Fibroblast of upper back skin (primary cell): ENCODE measurements at regions not wholly inside any gene's neighbourhood (a gene's known extent, or its start where the extent isn't known, plus 50 kb on each side); places are given as distances from the start of the nearest gene placed in this dataset.
A peak's percentile ranks its signal among the peaks of the same experiment; 100 is the strongest.

ENCODE experiments used
- DNase-seq: peaks from one replicate; pipeline ENCODE4 v3.0.0-alpha.2; 2013

DNA sequence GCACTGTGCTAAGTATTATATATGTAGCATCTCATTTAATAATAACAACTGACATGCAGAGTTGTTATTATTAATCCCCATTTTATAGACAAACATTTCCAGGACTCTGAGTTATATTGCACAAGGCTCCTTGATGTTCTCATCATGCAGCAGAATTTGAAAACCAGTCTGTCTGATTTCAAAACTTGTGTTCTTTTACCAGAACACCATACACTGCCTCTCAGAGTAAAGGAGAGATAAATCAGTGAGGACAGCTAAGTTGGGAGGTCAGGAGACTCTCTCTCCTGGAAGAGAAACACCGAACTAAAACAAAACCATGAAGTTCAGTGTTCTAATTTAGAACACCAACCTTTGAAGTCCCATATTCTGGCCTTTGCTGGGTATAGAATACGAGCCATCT is 92.7 kb upstream of the TNC start:
- DNase-seq: no peak

DNA sequence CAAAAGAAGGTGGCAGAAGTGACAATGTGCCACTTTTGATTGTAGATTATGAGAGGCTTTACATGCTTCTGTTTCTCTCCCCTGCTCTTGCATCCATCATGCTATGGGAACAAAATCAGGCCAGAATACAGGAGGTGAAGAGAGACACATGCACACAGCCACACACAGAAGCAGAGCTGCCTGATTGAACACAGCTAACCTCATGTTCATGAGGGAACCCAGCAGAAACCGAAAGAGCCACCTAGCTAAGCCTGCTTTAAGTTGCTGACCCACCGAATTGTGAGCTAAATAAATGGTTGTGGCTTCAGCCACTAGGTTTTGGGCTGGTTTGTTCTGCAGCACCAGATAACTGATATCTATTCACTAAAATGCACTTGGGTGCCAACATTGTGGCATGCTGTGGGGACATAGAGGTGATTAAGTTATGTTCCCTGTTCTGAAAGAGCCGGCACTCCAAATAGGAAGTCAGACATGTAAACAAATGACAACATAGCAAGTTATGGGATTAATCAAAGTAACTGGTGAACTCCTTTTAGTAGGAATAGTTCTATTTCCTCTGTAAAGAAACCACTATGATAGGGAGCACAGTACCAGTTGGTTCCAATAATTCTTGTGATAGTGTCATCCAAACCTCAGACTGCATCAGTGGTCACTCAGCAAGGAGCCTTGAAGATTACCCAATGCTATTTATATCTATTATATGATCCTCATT is 93.6 kb upstream of the TNC start:
- DNase-seq: peak; percentile 93

DNA sequence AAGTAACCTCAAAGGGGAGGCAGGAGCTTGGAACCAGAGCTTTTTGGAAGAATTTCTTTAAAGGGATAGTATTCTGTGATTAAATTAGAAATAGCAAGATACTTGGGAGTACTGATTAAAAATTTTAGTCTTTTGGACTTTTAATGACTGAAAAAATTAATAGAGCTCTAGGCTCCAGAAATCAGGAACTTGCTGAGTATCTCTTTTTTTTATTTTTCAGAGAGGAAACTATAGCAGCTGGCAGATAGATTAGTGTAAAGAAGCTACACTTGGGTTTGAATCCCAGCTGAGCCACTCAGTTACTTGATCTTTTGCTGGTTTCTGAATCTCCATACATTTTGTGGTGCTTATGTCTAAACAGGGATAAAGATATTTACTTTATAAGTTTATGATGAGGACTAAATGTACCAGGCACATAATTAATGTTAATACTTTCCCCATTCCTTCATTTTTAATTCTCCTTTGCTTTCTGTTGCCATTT is 94.2 kb upstream of the TNC start:
- DNase-seq: no peak

DNA sequence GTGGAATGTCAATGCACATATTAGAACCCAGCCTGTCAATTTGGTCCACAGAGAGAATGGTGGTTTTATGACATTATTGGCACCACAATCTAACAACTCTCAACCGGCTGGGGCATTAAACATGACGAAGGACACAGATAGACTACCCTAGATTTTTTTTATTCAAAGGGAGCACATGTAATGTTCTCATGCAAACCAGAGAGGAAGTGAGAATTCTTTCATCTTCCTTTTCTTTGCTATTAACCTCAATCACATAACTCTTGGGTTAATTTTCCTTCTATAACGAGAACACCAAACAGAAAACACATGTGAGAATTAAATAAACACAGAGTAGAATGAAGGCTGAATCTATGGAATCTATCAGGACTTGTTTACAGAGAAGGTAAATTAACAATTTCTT is 94.9 kb upstream of the TNC start:
- no peak for DNase-seq

DNA sequence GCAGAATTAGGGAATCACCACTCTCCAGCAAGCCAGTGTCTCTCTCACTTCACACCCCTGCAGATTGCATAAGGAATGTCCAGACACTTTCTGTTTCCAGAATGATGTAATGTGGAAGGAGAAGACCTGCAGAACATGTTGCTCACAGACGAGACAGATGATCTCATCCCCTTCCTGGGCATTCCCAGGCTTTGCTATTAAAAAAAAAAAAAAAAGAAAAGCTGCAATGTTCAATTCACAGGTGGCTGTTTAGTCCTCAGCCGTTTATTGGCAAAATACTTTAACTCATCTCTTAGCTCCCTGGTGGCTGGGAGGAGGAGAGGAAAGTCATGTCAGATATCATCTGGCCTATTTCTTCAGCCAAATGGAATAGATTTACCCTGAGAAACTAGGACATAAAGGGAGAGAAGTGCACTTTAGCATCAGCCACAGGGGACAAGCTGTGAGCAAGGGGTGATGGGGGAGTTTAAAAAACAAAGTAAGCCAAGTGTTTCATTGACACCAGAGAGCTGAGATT is 95.9 kb upstream of the TNC start:
- peak; percentile 95 for DNase-seq

DNA sequence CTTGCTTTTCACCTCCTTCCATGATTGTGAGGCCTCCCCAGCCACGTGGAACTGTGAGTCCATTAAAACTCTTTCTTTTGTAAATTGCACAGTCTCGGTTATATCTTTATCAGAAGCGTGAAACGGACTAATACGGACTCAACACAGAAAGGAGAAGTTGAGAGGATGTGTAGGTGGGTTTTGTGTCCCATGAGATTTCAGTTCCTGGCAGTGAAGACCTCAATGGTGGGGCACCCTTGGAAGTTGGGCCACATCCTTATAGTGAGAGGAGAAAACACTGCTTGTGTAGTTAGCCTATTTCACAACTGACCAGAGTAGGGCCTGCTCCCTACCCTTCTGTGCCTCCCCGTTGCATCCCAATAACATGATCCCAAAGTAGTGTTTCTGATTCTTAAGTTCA is 98.9 kb upstream of the TNC start:
- no peak for DNase-seq

DNA sequence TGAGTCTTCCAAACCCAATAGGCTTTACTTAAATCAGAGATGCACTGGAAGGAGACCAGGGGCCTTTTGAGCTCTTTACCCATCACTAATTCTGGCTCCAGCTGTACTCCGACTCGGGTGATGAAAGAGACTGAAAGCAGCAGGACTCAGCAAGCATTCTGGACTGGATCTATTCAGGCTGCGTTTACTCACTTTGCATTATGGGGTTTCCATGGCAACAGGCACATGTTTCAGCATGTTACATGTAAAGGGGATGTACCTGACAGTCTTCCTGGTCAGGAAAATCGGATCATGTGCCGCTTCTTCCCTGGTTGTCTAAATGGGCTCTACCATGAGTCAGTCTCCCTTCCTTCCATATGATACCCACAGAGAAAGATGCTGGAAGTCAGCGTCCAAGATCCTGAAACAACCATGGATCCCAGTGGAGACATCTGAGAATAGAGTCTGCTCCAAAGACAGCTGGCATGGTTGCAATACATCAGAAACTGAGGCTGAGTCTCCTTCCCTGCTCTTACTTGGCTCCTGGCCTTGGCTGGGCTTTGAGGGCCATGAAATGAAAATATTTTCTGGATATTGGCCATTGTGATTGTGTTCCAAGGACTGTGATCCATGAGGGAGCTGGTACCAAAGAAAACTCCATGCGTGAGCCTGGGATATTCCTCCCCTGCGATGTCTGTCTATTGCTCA is 102.5 kb upstream of the TNC start:
- DNase-seq: peak; percentile 96

DNA sequence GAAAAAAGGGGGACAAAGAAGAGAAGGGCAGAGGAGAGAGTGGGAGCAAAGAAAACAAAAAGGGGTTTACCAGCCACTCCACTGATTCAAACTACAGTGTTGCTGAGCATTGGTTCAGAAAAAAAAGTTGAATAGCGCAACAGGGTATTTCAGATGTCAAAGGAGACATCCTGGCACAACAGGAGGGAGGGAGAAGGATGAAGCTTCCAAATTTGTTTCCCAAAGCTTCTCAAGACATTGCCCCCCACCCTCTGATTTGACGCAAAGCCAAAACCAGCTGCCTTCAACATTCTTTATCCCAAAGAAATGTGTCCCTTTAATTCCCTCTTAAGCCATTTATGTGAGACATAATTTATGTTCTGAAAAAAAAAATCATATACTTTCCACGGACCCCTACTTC is 105.5 kb upstream of the TNC start:
- DNase-seq: no peak

DNA sequence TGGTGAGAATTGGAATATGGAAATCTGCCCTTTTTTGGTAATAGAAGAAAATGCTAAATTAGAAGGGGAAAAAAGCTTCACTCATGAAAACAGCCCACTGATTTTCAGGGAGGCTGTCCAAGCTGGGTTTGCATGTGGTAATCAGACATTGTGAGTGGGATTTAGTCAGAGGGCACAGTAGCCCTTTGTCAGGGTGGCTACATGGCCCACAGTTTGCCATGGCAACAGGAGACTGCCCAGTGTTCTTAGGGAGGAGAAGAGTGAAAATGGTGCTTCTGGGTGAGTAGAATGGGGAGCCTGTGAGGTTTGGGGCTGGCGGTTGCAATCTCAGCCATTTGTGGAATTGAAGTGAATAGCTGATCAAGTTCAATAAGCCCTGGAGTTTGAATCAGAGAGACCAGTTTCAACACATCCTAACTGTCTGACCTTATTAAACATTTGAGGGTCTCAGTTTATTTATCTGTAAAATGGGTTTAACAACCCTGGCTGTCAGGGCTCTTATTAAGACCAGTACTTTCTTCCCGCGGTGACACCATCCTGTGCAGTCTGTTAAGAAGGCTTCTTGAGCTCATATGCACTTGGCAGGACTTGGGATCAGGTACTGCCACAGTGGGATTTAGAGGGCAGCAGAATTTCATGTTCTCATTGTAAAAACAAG is 107.6 kb upstream of the TNC start:
- no peak for DNase-seq

DNA sequence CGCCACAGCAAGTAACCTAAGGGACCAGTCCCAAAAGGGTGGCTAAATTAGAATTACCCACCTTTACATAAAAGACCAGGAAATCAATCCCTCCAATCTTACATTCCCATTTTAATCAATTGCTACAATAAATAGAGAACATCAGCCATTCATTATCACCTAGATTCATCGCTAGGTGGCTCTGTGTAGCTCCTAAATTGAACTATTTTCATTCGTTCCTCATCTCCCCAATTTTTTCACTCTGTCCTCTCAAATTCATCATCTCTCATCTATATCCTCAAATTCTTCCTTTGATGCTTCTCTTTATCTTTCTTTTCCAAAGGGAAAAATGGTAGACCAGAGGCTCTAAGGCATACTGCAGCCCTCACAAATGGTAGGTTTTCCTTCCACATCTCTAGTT is 108.2 kb upstream of the TNC start:
- DNase-seq: no peak

DNA sequence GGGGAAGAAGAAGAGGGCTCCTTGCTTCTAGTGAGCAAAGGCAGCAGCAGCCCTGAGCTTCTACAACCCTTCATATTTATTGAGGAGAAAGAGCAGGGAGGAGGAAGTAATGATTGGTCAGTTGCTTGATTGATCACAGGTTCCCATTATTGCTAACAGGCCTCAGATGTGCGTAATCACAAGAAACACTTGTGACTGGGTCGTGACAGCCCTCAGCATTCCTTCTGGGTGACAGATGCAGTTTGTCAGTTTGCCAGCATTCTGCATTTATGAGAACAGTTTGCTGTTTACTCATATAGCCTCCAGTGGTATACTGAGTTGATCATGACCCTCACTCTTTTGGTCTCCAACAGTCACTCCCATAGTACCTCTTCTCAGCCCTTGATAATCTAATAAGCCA is 111.5 kb upstream of the TNC start:
- DNase-seq: no peak

DNA sequence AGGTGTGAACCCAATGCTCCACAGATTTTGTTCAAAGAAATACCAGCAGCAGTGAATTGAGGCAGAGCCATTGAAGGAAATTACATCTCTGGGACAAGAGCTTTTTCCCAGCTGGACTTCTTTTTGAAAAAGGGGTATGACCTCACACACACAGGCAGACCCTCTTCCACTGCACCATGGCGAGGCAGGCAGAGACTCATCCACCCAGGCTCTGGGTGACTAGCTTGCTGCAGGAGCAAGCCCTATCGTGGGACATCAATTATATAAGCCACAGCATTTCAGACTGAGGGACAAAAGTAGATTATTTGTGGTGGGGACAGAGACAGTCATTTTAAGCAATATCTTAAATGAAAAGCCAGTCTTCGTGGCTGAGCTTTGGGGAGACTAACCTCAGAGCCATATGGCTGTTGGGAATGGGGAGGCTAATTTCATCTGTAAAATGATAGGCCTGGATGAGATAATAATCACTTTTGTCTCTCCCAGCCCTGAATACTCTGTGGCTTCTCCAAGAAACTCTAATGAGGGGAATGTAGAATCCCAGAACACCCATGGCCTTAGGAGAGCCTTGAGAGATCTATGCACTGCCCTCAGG is 113.1 kb upstream of the TNC start:
- DNase-seq: no peak

DNA sequence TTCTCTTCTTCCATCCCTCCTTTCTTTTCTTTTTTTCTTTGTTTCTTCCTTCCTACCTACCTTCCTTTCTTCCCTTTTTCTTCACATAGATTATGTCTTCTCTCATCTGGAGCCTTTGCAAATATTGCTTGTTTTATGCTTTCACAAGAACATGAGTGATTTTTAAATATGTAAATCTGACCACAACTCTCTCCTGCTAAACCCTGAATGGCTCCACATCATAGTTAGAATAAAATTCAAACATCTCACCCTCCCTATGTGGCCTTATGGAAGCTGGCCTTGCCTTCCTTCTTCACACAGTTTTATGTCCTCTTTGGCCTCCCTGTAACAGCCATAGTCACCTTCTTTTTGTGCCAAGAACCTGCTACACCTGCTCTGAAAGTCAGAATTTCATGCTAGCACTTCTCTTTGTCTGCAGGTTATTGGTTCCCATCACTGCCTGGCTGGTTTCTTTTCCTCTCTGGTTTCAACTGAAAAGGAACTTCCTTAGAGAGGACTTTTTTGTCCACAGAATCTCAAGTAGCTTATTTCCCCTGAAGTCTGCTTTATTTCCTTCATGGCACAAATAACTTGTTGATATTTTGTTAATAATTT is 114.3 kb upstream of the TNC start:
- peak; percentile 36 for DNase-seq

DNA sequence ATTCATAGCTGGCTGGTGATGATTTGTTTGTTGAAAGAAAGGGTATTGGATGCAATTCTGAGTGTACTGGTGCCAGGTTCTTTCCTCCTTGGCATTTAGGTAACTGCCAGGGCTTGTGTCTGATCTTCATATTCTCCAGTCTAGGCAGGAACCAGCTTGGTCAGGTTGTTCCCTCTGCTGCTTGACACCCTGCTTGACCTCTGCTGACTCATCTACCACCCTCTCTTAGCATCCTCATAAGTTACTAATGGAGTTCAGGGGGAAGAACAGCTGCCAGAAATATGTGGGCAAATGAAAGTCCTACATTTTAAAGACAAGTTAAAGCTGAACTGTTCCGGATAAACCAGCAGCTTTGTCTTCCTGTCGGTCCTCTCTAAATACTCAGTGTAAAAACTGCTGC is 116.1 kb upstream of the TNC start:
- DNase-seq: peak; percentile 90

DNA sequence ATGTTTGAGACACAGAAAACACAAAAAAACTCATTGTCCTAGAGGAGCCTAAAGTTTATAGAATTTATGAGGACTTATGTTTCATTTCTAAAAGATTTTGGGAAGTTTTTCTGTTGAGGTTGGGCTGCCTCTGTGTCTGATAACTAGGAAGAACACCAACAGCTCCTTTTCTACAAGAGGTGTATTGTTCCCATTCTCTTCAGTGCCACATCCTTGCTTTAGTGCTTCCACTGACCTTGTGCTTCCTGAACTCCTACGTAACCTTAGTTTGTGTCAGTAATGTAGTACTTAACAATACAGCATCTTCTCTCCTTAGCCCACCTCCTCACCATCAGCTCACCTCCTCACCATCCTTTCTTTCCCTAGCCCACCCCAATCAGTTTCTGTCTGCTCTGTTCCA is 117.3 kb upstream of the TNC start:
- no peak for DNase-seq

DNA sequence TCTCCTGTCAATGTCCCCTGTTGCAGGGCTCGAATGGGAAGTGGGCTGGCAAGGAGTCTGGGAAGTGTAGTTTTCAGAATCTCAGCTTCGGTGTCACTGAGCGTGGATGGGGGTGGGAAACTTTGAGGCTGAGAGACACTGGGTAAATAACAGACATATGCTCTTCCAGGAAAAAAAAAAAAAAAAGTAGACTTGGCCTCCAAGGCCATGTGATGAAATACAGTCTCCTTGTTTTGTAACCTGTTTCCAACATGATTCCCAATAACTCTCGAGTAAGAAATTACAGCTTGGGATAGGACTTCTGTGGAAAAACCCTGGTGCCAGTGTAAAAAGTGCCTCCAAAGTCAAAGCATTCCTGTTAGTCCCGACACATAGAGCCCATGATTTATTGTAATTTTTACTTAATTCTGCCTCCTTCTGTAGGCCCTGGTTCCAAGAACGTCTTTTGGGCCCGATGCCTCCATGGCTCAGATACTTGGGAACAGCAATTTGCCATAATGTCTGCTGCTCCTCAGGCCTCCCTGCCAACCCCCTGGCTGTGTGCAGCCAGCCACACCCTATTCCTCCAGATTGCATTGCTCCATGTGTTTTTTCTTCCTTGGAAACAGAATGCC is 119.5 kb upstream of the TNC start:
- peak; percentile 56 for DNase-seq

DNA sequence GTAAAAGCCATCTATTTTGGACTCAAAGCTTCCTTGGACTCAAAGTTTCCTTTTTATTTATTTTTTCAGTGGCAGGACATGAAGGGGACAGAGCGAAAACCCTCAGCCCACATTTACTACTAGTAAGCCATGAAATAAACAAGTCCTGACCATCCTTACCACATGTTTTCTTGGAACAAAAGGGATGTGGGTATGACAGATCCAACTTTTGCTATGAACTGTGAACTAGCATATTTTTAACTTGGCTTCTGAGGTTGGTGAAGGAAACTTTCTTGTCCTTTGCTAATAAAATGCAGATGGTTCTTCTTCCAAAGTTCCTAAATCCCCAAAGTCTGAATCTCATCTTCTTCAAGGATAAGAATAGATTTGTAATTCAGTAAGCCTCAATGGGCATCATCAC is 122.7 kb upstream of the TNC start:
- no peak for DNase-seq

DNA sequence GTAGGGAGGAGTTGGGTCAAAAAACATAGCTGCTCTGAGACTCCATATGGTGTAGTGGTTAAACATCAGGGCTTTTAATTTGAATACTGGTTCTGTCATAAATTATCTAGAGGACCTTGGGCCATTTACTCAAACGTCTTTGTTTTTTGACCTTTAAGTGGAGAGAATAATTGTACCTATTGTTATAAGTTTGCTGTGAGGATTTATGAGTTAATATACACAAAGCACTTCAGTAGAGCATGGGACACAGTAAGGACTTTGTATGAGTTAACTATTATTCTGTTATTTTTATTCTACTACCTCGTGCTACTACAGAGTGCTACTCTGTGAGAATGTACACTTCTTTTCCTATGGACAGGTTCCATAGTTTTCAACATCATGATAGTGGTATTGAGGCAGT is 123.7 kb upstream of the TNC start:
- no peak for DNase-seq

DNA sequence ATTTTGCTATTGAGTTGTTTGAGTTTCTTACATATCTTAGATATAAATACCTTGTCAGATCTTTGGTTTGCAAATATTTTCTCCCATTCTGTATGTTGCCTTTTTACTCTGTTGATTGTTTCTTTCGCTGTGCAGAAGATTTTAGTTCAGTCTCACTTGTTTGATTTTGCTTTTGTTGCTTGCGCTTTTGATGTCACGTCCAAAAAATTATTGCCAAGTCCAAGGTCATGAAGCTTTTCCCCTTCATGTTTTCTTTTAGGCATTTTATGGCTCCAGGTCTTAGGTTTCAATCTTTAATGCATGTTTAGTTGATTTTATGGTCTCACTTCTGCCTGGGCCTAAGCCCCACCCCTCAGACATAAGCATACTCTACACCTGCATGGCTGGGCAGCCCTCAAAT is 131.5 kb upstream of the TNC start:
- no peak for DNase-seq

DNA sequence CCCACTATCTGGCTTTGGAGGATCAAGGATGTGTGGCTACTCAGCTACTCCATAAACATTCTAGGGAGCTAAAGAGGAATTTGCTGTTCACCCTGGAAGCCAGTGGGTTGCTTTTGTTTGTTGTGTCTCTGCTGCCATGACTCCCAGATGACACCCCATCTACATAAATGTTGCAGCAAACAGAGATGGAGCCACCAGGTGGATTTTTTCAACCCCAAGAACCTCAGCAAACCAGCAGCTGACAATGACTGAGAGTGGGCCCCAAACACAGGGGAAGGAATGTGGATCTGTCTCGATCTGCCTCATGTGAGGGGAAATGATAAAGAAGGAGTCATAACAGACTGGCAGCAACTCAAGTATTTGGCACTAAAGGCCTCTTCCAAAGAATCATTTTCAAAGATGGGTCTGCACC is 132.7 kb upstream of the TNC start:
- DNase-seq: peak; percentile 96

DNA sequence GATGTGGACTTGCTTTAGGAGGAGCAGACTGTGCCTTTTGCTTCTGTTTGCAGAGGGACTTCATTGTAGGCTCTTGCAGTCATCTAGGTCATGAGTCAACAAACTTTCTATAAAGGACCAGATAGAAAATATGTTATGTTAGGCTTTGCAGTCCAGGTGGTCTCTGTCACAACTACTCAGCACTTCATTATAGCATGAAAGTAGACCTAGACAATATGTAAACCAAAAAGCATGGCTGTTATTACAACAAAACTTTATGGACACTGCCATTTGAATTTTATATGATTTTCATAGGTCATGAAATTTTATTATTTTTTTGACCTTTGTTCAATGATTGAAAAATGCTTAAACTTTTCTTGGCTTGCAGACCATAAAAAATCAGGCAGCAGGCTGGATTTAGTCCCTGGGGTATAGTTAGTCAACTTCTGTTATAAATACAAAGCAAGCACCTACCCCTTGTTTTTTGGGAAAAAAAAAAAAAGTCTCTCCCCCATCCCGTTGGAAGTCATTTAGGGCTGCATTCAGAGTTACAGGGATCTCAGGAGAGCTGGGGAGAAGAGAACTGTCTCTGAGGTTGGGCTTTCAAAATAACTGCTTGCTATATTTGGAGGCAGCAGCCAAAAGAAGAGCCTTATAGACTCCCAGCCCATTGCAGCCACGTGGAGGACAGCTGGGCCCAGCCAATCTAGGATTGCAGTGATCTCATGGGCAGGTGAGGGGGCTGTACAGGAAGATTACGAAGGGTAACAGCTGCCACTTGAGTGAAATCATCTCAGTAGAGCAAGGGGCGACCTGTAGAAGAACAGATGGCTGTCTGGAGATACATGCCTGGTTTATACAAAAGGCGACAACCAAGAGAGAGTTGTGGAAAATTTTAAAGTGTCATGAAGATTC is 136.6 kb upstream of the TNC start:
- DNase-seq: peak; percentile 57

DNA sequence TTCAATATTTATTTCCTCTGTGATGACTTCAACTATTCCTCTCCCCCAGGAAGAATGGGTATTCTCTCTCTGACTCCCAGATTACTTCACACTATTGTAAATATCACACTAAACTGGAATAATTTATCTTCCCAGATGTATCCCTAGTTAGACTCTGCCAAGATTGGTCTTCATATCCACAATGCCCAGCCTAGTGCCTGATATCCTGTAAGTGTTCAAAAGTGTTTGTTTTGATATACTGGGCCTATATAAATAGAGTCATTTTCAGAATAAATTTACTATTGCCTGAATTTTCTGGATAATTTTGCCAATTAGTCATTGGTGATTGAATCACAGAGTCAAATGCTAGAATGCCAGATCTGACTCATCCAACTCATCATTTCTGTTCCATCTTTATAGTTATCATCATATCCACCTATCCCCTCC is 143.7 kb upstream of the TNC start:
- peak; percentile 40 for DNase-seq
